ENCODE measurements at regions not wholly inside any gene's neighbourhood (a gene's known extent, or its start where the extent isn't known, plus 50 kb on each side); places are given as distances from the start of the nearest gene placed in this dataset.

DNA sequence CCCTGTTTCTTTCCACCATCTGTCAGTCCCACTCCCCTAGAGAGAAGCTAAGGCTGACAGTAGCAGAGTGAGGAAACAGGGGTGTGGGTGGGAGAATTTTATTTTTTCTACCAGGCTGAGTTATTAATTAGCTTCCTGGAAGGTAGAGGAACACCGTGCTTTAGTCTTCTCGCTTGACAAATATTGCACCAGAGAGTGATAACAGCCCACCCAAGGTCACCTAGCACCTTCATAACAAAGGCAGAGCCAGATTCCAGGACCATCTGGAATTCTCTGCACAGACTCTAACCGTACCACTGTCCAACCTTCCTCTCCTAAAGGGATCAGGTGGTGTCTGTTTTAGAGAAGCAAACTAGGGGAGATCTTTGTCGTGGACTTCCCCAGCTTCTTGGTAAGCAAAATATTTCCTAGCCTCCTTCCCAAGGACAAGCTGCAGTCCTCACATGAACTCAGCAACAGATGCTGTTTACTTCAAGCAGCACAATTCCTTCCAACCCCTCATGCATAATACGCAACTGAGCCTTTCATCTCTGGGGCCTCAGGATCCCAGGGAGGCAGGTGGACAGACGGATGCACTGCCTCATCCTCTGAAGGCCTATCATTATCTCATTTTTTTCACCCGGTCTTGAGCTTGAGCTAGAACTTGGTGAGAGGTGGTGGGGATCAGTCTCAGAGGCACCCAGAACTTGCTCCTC lies 308.7 kb upstream of the BRINP1 start:
- WGBS (ENCODE audit: extremely low coverage, insufficient read length, low lambda C conversion rate): no CpG with 5 or more reads among the region's 7 CpGs
- no peak overlapping the region for H2BK5ac ChIP-seq (ENCODE audit: insufficient read length, low read length)

More for the DNA sequence above, 308.7 kb upstream of the BRINP1 start:
- Histone ChIP-seq H3K4ac (ENCODE audit: low read depth, low read length) (no peak overlapping the region), H4K8ac (replicated peaks; ENCODE audit: insufficient read length, low read depth, low read length) (no peak overlapping the region), H3K27me3 (ENCODE audit: insufficient read depth, low read length) (no peaks in the 10 kb centered on the region), H3K4me2 (ENCODE audit: insufficient read depth, insufficient read length, low read length) (no peak overlapping the region), H2BK12ac (ENCODE audit: insufficient read length, low read depth, low read length) (no peak overlapping the region), H3K9ac (ENCODE audit: extremely low read depth, insufficient read length, low read length) (no peak overlapping the region), H3K79me1 (ENCODE audit: insufficient read depth, low read depth, low read length, poor library complexity, severe bottlenecking) (no peaks in the 10 kb centered on the region), H2BK15ac (ENCODE audit: low read depth, low read length) (no peak overlapping the region), H4K5ac (ENCODE audit: insufficient read length, low read depth, low read length) (no peak overlapping the region), H3K27ac (ENCODE audit: insufficient read length, low read depth, low read length) (no peak overlapping the region), H3K4me1 (ENCODE audit: insufficient read depth, low read length) (peaks cover 2% of the 10 kb centered on the region; the same call in 1 of the 2 replicates), H3K23ac (ENCODE audit: insufficient read length, low read depth, low read length) (no peak overlapping the region), H3T11ph (ENCODE audit: low read length) (no peak overlapping the region), H2BK120ac (ENCODE audit: low read depth, low read length, poor library complexity, severe bottlenecking) (no peak overlapping the region), H3K18ac (ENCODE audit: insufficient read length, low read depth, low read length) (no peak overlapping the region), H2AK5ac (ENCODE audit: insufficient read length, low read length) (no peak overlapping the region), H3K56ac (ENCODE audit: insufficient read length, low read depth, low read length) (no peak overlapping the region), H3K79me2 (ENCODE audit: insufficient read depth, low read length) (no peaks in the 10 kb centered on the region), H3K9me3 (ENCODE audit: control insufficient read depth, low read depth, low read length) (no peaks in the 10 kb centered on the region), H2BK20ac (ENCODE audit: low read depth, low read length, poor library complexity, severe bottlenecking) (no peak overlapping the region), H3K14ac (ENCODE audit: insufficient read depth, low read length) (no peak overlapping the region), H4K20me1 (ENCODE audit: control insufficient read depth, insufficient read depth, insufficient read length) (no peaks in the 10 kb centered on the region), H4K91ac (ENCODE audit: insufficient read length, low read depth, low read length) (no peak overlapping the region), H3K23me2 (ENCODE audit: insufficient read length, low read depth, low read length, poor library complexity, severe bottlenecking) (no peaks in the 10 kb centered on the region), H2AFZ (ENCODE audit: low read length) (no peak overlapping the region)
- TF ChIP-seq, protein P1, sequence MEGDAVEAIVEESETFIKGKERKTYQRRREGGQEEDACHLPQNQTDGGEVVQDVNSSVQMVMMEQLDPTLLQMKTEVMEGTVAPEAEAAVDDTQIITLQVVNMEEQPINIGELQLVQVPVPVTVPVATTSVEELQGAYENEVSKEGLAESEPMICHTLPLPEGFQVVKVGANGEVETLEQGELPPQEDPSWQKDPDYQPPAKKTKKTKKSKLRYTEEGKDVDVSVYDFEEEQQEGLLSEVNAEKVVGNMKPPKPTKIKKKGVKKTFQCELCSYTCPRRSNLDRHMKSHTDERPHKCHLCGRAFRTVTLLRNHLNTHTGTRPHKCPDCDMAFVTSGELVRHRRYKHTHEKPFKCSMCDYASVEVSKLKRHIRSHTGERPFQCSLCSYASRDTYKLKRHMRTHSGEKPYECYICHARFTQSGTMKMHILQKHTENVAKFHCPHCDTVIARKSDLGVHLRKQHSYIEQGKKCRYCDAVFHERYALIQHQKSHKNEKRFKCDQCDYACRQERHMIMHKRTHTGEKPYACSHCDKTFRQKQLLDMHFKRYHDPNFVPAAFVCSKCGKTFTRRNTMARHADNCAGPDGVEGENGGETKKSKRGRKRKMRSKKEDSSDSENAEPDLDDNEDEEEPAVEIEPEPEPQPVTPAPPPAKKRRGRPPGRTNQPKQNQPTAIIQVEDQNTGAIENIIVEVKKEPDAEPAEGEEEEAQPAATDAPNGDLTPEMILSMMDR (conservative IDR thresholded peaks at IDR 0.05): no peak
- no peak for DNase-seq
- H3K4me1 Mint-ChIP-seq: peaks cover 14 to 17% of the 10 kb centered on the region in 2 experiments
- H3K27ac Mint-ChIP-seq: no peak overlapping the region
- no peaks in the 10 kb centered on the region for H3K9me3 Mint-ChIP-seq
- no peaks in the 10 kb centered on the region for H3K36me3 Mint-ChIP-seq (ENCODE audit: insufficient read depth in 1 of 3, low read depth in 3 of 3)
- H3K27me3 Mint-ChIP-seq (ENCODE audit: low read depth): no peaks in the 10 kb centered on the region
- H3K4me3 Mint-ChIP-seq: no peak overlapping the region

Data from H9 (cell line).